ENCODE measurements at regions not wholly inside any gene's neighbourhood (a gene's known extent, or its start where the extent isn't known, plus 50 kb on each side); places are given as distances from the start of the nearest gene placed in this dataset.

DNA sequence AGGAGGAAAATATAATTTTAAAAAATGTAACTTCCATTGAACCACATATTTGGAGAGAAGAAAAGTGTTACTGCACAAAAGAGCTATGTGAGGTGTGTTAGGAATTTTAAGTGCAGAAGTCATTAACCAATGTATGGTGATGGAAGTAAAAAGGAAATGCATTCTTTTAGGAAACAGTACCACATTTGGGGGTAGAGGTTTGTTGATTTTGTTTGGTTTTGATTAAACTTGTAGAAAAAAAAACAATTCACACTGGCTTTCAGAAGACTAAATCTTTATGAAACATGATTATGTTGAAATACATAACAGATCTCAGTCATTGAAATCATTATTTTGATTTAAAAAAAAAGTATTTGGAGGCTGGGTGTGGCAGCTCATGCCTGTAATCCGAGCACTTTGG lies 1287.0 kb upstream of the GJE1 start:
- no peaks in the 10 kb centered on the region for H3K4me1 ChIP-seq (ENCODE audit: low read length)
- no peak overlapping the region for H3K9ac ChIP-seq (ENCODE audit: low read length)
- H3K79me2 ChIP-seq (ENCODE audit: low read length), result no peaks in the 10 kb centered on the region
- no peaks in the 10 kb centered on the region for H3K27me3 ChIP-seq (replicated peaks; ENCODE audit: insufficient read depth, low read length)
- H4K20me1 ChIP-seq (ENCODE audit: insufficient read depth, low read length), result no peaks in the 10 kb centered on the region
- DNase-seq, result no peak
- H3K4me3 ChIP-seq (ENCODE audit: low read length), result no peak overlapping the region
- H2AFZ ChIP-seq (ENCODE audit: low read length), result no peak overlapping the region
- H3K4me2 ChIP-seq (ENCODE audit: low read depth, low read length), result no peak overlapping the region
- TF ChIP-seq EZH2phosphoT487 (IDR thresholded peaks at IDR 0.05; ENCODE audit: low read length) (no peak), EZH2 (optimal IDR thresholded peaks at IDR 0.05; ENCODE audit: low read depth, low read length) (no peak)
- TF ChIP-seq, protein P1, sequence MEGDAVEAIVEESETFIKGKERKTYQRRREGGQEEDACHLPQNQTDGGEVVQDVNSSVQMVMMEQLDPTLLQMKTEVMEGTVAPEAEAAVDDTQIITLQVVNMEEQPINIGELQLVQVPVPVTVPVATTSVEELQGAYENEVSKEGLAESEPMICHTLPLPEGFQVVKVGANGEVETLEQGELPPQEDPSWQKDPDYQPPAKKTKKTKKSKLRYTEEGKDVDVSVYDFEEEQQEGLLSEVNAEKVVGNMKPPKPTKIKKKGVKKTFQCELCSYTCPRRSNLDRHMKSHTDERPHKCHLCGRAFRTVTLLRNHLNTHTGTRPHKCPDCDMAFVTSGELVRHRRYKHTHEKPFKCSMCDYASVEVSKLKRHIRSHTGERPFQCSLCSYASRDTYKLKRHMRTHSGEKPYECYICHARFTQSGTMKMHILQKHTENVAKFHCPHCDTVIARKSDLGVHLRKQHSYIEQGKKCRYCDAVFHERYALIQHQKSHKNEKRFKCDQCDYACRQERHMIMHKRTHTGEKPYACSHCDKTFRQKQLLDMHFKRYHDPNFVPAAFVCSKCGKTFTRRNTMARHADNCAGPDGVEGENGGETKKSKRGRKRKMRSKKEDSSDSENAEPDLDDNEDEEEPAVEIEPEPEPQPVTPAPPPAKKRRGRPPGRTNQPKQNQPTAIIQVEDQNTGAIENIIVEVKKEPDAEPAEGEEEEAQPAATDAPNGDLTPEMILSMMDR (IDR thresholded peaks at IDR 0.05; ENCODE audit: low read length), result no peak
- no peak overlapping the region for H3K27ac ChIP-seq (ENCODE audit: low read length)
- H3F3A ChIP-seq (ENCODE audit: insufficient read depth, low read length), result no peaks in the 10 kb centered on the region
- H3K9me3 ChIP-seq (replicated peaks; ENCODE audit: insufficient read depth, low read length), result no peaks in the 10 kb centered on the region
- H3K36me3 ChIP-seq (replicated peaks; ENCODE audit: insufficient read depth, low read length), result no peaks in the 10 kb centered on the region
- no peaks in the 10 kb centered on the region for H3K9me2 ChIP-seq (replicated peaks; ENCODE audit: insufficient read depth, low read length)

DNA sequence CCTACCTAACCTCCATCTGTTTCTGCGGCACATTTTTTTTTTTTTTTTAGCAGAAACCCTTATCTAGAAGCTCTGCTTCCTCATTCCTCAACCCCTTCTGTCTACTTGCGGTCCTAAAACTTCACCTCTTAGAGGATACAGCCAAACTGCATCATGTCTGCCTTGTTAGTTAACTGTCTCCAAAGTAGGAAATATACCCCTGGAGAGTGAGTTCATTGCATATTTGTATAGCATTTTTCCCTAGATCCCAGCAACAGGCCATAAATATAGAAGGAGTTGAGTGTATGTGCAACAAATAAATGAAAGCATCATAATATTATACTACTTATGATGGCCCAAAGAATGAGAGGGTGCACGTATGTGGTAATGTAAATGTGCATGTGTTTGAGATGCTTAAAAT lies 1288.6 kb upstream of the GJE1 start:
- Histone ChIP-seq H3K36me3 (replicated peaks; ENCODE audit: insufficient read depth, low read length) (no peaks in the 10 kb centered on the region), H3K4me3 (ENCODE audit: low read length) (no peak overlapping the region), H3K9me3 (replicated peaks; ENCODE audit: insufficient read depth, low read length) (no peaks in the 10 kb centered on the region), H3K79me2 (ENCODE audit: low read length) (no peaks in the 10 kb centered on the region), H2AFZ (ENCODE audit: low read length) (no peak overlapping the region), H3K9ac (ENCODE audit: low read length) (no peak overlapping the region), H3F3A (ENCODE audit: insufficient read depth, low read length) (no peaks in the 10 kb centered on the region), H4K20me1 (ENCODE audit: insufficient read depth, low read length) (no peaks in the 10 kb centered on the region), H3K4me1 (ENCODE audit: low read length) (no peaks in the 10 kb centered on the region), H3K9me2 (replicated peaks; ENCODE audit: insufficient read depth, low read length) (no peaks in the 10 kb centered on the region), H3K27me3 (replicated peaks; ENCODE audit: insufficient read depth, low read length) (no peaks in the 10 kb centered on the region), H3K4me2 (ENCODE audit: low read depth, low read length) (no peak overlapping the region), H3K27ac (ENCODE audit: low read length) (no peak overlapping the region)
- DNase-seq, result no peak
- TF ChIP-seq EZH2 (optimal IDR thresholded peaks at IDR 0.05; ENCODE audit: low read depth, low read length), result no peak
- TF ChIP-seq EZH2phosphoT487 (IDR thresholded peaks at IDR 0.05; ENCODE audit: low read length), result no peak
- TF ChIP-seq, protein P1 (IDR thresholded peaks at IDR 0.05; ENCODE audit: low read length), result no peak

DNA sequence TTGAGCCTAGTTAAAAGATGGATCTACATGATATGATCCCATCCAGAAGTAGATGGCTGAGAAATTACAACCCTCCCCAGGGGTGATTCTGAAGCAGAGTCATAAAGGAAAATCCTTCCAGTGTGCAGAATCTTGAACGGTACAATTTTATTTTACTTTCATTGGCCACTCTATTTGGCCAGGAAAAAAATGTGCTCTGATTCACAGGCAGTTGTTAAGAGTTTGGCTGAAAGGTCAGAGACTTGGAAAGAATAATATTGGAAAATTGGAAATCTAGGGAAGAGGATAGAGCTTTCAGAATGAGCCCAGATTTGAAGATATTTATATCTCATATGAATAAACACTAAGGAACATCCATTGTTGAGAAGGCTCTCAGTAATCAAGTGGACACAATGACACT lies 1299.3 kb upstream of the GJE1 start:
- H3K4me2 ChIP-seq (ENCODE audit: low read depth, low read length), result no peak overlapping the region
- no peak overlapping the region for H3K27ac ChIP-seq (ENCODE audit: low read length)
- no peak overlapping the region for H3K9ac ChIP-seq (ENCODE audit: low read length)
- TF ChIP-seq EZH2phosphoT487 (IDR thresholded peaks at IDR 0.05; ENCODE audit: low read length) (no peak), EZH2 (optimal IDR thresholded peaks at IDR 0.05; ENCODE audit: low read depth, low read length) (no peak)
- TF ChIP-seq, protein P1 (IDR thresholded peaks at IDR 0.05; ENCODE audit: low read length), result no peak
- no peaks in the 10 kb centered on the region for H3K27me3 ChIP-seq (replicated peaks; ENCODE audit: insufficient read depth, low read length)
- no peaks in the 10 kb centered on the region for H3K9me3 ChIP-seq (replicated peaks; ENCODE audit: insufficient read depth, low read length)
- no peak overlapping the region for H3K4me3 ChIP-seq (ENCODE audit: low read length)
- no peaks in the 10 kb centered on the region for H3K36me3 ChIP-seq (replicated peaks; ENCODE audit: insufficient read depth, low read length)
- H3K79me2 ChIP-seq (ENCODE audit: low read length), result no peaks in the 10 kb centered on the region
- H2AFZ ChIP-seq (ENCODE audit: low read length), result no peak overlapping the region
- DNase-seq, result no peak
- no peaks in the 10 kb centered on the region for H3K9me2 ChIP-seq (replicated peaks; ENCODE audit: insufficient read depth, low read length)
- no peaks in the 10 kb centered on the region for H3K4me1 ChIP-seq (ENCODE audit: low read length)
- H4K20me1 ChIP-seq (ENCODE audit: insufficient read depth, low read length), result no peaks in the 10 kb centered on the region
- H3F3A ChIP-seq (ENCODE audit: insufficient read depth, low read length), result no peaks in the 10 kb centered on the region
